Fibroblast of upper back skin (primary cell): ENCODE measurements at regions not wholly inside any gene's neighbourhood (a gene's known extent, or its start where the extent isn't known, plus 50 kb on each side); places are given as distances from the start of the nearest gene placed in this dataset.
"Not testable (repeated sequence)": the region's sequence is repeated elsewhere in the genome, so short reads cannot be mapped to it uniquely, and the experiment has no call there.

Experiments used
- DNase-seq: peaks from one replicate; pipeline ENCODE4 v3.0.0-alpha.2; 2013

DNA sequence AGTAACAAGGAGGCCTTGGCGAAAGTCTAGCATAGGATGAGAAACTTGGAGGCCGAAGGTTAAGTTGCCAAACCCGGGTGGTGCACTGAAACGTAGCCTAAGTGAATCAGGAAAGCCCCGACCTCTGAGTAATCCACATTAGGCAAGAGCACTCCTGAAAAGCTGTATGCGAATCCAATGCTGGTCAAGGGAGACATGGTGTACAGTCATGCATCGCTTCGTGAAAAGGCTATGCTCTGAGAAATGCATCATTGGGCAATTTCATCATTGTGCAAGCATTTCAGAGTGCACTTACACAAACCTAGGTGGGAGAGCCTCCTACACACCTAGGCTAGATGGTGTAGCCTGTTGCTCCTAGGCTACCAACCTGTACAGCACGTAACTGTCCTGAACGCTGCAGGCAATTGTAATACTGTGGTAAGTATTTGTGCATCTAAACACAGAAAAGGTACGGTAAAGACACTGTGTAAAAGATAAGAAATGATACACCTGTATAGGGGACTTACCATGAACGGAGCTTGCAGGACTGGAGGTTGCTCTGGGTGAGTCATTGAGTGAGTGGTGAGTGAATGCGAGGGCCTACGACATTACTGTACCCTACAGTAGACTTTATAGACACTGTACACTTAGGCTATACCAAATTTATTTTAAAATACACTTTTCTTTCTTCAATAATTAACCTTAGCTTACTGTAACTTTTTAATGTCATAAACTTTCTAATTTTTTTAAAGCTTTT is 222.5 kb downstream of the SHQ1 start:
- DNase-seq, result no peak

DNA sequence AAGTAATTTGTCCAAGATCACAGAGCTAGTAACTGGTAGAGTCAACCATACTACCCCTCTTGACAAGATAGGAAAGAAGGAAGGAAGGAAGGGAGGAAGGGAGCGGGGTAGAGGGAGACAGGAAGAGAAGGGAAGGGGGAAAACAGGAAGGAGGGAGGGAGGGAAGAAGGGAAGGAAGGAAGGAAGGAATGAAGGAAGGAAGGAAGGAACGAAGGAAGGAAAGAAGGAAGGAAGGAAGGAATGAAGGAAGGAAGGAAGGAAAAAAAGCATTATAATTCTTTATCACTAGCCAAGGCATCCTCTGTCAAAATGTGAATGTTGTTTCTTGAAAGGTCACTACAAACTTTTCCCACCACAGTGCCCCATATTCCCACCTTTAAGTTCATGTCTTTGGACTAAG is 223.6 kb downstream of the SHQ1 start:
- no peak for DNase-seq

DNA sequence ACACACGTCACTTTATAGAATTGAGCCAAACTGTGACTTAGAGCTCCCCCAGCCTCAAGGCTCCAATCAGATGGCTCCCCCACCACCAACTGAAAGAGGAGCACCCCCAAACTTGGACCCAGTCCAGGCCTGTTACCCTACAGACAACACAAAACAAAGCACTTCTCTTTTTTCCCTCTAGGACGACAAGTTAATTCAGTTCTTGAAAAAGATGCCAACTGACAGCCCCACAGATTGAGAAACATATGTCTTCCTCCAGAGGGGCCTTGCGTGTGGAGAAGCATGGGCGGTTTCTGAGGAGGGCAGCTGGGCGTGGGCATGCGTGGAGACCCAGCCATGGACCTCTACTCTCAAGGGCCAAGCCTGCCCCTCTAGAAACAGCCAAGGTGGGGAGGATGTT is 229.5 kb downstream of the SHQ1 start:
- DNase-seq, result no peak

DNA sequence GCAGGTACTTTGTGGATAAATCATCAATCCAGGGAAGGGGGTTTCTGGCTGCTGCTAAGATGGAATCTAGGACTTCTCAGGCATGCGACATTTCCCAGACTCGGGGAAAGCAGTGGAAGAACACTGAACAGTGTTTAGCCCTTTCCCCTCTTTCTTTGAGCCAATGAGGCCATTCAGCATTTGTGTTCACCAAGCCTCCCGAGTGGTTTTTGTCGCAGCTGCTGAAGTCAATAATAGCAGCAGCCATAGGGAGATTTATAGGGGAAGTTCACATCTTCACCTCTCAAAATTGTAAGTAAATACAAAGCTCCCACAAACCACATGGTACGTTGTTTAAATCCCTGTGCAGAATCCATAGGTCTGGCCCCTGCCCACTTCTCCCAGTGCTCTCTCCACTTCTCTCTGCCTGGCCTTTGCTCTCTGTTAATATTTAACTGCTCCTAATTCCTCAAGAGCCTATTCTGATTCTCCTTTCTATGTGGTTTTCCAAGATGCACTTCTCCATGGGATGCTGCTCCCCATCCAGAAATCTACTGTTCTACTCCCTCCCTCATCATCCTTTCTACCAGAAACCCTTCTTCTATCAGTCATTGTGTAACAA is 230.7 kb downstream of the SHQ1 start:
- DNase-seq, result no peak

DNA sequence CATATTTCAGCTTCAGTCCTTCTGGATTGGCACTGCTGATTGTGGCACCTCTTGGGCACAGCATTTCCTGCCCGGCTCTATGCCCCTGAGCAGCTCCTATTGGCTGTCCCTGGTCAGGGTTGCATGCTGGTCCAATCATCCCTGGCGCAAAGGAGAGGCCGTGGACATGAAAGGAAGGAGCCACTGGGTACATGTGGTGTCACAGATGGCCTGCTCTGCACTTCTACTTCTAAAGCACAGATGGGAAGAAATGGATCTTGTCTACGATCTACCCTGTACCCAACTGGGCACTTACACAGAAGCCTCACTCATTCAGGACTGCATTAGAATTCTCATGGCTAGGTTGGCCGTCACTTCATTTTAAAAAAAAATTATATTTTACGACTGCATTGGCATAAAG is 232.5 kb downstream of the SHQ1 start:
- DNase-seq, result no peak

DNA sequence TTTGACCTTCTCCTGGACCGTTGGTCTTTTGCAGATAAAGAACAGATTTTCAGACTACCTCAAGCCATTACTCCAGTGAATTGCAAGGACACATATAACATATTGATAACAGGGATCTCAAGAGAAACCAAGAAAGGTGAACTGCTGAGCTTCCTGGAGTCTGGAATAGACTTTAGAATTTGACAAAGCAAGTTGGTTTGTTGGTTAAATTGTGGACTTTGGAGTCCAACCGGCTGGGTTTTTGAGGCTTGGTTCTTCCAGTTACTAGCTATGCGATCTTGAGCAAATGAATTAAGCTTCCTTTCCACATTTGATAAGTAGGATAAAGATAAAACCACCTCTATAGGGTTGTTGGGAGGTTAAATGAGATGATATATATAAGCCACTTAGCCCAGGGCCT is 233.1 kb downstream of the SHQ1 start:
- DNase-seq, result no peak

DNA sequence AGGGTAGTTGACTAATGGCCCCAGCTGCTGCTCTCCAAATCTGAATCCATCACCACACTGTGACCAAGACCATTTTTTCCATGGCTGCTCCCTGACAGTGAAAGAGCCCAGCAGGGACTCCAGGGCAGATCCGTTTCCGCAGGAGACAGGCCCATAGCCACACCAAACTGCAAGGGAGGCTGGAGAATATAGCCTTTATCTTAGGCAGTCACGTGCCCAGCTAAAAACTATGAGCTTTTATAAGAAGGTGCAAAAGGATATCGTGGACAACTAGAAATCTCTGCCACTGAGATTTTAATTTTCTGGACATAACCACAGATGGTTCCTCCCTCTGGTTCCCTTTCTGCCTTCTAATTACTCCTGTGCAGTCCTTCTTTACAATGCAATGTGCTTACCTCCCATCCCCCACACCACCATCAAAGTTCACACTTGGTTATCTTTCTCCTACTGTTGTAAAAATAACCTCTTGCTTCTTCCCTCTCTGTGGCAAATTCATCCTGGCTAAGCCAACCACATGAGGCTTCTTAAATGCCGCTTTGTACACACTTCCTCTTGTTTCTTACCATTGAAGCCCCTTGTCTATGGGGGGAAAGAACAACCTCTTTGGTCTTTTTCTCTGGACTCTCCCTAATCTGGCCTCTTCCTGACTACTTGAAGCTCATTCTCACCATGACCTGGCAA is 233.7 kb downstream of the SHQ1 start:
- no peak for DNase-seq

DNA sequence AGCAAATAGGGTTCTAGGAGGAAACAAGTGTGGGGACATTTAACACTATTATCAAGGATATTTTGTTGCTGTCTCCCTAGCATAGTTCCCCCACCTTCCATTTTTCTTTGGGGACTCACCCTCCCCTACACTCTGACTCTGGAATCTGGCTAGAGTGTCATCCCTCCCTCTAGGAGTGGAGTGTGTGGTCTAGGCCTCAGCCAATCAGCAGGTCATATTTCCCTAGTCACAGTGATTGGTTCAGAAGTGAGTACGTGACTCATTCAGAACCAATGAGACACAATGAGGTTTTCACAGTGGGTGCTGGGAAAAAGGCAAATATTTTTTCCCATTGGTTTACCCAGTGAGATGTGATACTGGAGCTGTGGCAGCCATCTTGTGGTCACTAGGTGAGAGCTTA is 234.4 kb downstream of the SHQ1 start:
- no peak for DNase-seq

DNA sequence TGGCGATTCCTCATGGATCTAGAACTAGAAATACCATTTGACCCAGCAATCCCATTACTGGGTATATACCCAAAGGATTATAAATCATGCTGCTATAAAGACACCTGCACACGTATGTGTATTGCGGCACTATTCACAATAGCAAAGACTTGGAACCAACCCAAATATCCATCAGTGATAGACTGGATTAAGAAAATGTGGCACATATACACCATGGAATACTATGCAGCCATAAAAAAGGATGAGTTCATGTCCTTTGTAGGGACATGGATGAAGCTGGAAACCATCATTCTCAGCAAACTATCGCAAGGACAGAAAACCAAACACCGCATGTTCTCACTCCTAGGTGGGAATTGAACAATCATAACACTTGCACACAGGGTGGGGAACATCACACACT is 239.1 kb downstream of the SHQ1 start:
- DNase-seq, result not testable (repeated sequence)

DNA sequence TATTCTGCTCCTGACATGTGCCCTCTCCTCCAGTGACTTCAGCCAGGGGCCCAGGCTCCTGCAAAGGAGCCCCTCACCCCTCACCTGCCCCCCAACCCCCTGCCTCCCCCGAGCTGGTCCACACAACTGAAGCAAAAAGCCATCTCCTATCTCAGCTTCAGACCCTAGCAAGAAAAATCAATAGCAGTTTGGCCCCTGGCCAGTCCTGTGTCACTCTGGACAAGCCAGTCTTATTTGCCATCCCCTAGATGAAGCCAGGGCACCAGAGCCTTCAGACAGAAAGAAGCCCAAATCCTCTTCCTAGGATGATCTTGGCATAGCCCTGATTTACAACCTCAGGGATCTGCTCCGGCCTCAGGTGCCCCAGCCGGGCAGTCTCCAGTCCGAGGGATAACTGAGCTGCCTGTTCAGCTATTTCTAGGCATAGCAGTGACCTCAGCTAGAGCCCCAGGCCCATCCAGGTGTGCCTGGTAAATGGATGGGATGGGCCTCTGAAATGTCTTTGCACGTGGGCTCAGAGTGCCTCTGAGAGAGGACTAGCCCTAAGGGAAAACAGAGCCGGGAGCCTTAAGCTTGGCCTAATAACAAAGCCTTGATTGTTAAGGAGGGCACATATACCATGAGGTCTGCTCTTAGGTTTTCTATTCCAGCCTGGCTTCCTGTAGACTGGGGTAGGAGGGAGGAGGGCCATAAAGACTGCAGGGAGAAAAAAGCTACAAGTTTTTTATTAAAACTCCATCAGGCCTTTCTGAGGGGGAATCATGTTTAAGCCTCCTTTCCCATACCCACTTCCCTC is 242.0 kb downstream of the SHQ1 start:
- no peak for DNase-seq

DNA sequence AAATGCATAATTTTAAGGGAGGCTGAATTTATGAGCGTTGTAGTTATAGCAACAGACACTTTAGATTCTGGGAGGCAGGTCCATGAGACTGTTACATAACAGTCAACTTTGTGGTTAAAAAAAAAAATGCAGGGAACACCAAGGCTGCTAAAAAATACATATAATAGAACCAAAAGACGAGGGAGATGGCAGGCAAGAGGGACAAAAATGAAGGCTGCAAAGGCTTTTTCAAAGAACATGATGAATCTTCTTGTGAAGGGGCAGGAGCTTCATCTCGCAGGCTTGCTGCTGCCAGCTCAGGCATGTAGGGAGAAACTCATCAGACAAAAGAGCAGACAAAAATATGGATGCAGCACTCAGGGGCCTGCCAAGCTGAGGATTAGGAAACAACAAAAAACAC is 243.9 kb downstream of the SHQ1 start:
- DNase-seq, result no peak

DNA sequence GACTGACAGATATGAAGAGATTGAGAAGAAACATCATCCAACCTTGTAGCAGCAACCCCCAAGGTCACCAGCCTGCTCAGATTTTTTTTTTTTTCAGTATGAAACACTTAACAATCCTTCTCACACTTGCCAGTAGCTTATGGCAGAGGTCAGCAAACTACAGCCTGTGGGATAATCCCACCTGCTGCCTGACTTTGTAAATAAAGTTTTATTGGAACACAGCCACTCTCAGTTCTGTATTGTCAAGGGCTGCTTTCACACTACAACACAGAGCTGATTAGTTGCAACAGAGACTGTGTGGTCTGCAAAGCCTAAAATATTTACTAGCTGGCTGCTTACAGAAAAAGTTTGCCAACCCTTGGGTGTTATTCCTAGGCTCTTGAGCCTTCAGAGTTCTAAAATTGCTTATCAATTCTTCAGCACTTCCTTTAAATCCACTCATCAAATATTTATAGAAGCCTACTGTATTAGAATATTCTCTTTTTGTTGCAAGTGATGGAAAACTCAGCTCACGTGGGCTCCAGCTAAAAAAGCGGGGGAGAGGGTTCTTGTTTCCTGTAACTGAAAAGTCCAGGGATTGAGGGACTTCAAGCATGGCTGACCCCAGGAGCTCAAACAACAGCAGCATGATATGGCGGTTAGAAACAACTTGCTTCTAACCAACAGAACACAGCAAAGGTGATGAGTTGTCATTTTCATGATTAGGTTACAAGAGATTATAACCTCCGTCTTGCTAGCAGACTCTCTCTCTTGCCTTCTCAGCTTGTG is 246.1 kb downstream of the SHQ1 start:
- no peak for DNase-seq

DNA sequence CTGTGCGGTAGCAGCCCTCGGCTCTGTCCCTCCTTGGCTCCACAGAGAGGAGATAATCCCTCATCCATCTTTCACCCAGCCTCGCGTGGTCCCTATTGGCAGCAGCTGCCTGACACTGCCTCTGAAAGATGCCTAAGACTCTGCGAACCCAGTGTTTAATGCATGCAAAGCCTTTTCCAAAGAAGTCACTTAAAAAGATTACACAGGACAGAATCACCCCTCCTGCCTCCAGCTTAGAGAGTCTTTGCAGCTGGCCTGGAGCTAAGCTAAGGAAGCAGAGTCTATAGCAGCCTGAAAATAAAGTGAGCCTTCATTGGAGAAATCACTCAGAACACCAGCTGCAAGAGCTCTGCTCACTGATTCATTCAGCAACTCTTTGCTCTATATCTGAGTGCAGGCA is 247.2 kb downstream of the SHQ1 start:
- no peak for DNase-seq

DNA sequence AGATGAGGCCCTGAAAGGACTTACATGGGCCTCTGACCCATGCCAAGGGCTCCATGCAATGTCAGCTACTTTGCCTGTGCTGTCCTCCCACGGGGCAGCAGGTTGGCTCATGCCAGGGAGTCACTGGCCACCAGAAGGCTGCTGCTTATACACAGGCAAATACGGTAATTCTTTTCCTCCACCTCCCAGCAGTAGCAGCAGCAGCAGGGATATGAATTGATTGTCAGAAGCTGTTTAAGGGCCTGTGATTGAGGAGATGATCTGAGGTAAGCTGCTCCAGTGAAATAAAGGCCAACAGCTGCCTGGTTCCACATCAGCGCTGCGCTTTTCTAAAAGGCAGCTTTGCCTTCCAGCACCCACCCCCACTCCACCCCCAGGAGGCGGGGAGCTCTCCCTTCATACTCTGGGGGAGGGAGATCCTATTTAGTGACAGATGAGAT is 250.5 kb downstream of the SHQ1 start:
- DNase-seq, result no peak

DNA sequence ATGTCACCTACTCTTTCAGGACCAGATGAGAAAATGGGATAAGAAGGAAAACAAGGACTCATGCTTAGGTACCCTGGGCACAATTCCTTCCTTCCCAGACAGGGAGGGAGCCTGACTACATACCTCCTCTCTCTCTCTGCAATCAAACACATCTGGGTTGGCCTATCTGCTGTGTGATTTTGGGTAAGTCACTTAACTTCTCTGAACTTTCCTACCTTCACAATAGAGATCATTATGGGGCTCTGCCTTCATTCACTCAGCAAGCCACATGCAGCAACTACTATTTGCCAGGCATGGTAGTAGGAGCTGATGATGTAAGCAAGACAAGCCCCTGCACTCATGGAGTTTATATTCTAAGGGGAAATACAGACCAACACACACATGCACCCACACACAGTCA is 251.2 kb downstream of the SHQ1 start:
- no peak for DNase-seq

DNA sequence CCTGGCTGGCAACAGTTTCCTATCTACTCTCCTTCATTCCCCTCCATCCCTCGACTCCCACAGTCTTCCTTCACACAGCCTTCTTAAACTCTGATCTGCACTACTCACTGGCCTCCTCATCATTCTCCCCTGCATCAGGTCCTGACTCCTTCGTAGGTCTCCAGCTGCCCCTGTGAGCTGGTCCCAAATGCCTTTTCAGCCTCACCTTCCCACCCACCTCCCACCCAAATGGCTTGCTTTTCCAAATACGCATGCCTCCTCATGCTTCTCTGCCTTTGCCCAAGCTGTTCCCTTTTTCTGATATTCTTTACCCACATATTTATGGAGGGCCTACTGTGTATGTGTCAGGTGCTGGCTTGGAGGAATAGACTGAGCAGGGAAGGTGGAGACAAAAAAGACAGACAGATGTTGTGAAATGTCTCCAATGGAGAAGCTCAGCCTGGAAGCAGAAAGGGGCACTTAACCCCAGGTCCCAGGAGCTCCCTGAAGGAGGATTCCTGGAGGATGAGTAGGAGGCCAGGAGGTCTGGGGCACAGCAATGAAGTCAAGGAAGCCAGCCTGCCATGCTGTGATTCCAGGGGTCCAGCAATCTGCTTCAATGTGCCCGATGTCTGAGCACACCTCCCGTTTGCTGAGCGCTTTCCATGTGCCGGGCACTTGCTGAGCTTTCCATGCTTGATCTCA is 252.2 kb downstream of the SHQ1 start:
- peak; percentile 30 for DNase-seq

DNA sequence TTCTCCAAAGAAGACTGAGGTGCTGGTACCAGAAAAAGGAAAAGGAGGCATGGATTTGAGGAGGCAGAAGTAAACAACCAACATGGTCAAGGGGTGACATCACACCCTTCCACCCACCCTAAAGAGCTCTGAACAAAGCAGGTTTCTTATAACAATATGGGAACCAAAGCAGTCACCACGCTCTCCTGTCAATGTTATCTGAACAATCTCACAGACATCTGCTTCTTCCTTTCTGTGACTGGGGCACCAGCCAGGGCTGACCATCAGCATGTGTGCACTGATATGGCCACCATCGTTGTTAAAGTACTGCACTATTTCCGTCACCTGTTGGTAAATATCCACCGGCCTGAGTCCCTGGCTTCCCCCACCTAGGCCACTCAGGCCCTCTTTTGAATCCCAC is 252.9 kb downstream of the SHQ1 start:
- DNase-seq, result no peak

DNA sequence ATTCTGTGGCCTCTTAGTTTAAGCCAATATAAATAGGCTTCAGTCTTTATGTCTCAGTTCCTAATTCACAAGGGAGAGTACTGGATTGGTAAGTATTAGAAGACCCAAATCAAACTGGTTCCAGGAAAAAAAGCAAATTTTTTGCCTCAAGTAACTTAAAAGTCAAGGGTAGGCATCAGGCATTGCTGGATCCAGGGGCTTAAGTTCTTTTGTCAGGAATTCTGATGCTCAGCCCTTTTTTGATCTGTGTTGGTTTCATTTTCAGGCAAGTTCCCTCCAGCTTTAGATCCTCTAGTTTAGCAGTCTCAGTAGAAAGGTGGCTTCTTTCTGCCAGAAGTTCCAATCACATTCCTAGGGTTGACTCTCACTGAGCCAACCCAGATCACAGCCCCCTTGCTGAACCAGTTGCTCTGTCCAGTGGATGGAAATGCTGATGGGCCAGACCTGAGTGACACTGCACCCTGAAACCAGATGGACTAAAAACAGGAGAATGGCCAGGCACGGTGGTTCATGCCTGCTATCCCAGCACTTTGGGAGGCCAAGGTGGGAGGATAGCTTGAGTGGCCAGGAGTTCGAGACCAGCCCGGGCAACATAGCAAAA is 253.5 kb downstream of the SHQ1 start:
- no peak for DNase-seq

DNA sequence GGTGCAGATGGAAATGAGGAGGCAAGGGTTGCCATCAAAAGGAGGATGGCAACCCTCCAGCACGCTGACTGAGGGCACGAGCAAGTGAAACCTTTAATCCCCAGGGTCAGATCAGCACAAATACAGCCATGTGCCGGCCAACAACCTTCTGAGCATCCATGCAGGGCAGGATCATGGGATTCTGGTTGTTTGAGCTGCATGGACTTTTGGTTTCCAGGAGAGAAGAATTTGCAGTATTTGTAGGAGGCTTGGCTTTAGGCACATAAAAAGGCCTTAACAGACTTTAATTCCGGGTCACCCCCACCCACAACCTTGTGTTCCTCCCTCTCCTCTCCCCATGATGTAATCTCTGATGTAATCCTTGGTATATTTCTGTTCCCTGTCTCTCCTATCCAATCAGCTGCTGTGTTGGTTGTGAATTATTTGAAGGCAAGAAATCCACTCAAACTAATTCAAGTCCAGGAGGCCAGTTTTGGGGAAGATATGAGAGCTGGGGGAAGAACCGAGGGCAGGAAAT is 254.3 kb downstream of the SHQ1 start:
- peak; percentile 57 for DNase-seq

DNA sequence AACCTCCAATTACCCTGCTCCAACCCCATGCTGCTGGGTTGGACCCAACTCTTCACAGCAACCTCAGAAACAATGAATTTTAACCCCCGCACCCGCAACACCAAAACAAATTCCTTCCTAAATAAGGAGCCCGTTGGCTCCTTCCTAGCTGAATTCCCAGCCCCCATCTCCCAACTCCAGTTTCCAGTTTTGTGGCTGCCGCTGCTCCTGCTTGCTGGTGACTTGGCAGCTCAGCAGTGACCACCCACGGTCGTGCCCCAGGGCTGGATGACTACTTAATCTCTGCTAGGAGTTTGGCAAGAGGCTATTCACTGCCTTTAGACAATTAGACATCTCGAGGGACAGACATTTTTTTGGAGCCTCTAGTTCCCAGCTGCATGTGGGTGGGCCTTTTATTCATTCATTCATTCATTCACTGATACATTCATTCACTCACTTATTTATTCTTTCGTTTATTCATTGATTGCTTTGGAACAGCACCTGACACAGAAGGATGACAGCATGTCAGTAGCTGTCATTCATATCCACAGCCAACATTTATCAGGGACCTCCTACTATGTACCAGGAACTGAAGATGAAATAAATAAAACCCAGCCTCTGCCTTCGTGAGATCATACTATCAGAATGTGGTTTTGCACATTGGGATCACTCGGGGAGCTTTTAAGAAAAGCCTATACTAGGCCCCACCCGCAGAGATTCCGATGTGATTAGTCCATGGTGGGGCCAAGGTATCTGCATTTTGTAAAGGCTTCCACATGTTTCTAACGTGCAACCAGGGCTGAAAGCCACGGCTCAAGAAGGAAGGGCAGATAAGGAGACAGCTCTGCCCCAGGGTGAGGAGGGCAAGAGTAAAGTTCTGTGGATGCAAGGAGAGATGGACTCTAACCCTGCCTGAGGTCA is 256.5 kb downstream of the SHQ1 start:
- peak; percentile 95 for DNase-seq
